Stimulated activated CD8-positive, alpha-beta memory T cell treated with anti-CD3 and anti-CD28 coated beads, Interleukin-4, amount 100 ng/mL, for 48 hours (primary cell): ENCODE measurements at regions not wholly inside any gene's neighbourhood (a gene's known extent, or its start where the extent isn't known, plus 50 kb on each side); places are given as distances from the start of the nearest gene placed in this dataset.

Experiments used
- DNase-seq: peaks from one replicate; pipeline ENCODE4 v3.0.0-alpha.2; 2020

DNA sequence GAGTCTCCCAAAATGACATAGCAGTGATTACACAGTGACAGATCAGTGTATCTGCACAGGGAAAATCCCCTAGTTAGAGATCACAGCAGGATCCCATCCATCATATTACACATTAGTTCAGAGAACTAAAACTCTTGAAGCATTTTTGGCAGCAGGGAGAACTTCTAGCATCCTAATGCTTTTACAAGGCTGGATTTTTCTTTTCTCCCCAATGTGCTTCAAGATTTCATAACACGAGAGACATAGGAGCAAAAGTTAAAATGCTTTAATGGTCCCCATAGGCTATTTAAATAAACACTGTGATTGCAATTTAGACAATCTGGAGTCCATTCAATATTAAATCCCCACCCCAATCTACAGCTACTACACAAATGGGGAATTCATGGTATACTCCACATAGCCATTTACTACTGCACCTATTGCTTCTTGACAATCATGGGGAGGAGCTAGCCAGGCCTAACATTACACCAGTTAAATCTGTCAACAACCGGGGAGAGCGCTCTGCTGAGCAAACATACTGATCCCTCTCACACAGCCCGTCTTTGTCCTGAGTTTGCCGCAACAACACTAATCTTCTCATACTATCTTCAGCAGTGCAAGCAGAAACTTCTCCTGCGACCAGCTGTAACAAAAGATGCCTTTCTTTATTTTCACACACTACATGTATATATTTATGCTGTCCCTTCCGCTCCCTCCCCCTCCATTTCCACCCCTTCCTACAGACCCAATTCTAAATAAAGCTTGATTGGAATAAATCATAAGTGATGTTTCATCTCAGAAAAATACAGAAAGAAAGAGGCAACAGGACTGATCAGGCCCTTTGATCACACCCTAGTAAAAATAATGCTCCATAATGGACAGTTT lies 120.3 kb upstream of the SOX5 start:
- no peak for DNase-seq

DNA sequence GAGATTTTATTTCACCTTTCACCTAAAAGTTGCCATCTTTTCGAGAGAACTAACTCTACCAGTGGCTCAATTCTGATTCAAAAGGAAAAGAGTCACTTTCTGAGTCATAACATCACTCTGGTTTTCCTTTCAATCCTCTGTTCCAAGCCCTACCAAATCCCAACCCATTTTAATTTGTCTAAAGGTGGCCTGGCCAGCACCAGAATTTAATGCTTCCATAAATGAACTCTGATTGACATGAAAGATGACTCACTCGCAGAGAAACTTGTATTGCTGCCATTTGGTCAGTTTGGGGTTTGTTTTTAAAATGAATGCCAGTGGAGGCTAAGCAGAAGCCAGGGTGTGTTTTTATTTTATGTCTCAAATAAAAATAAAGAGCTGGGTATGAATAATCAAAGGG lies 117.4 kb upstream of the SOX5 start:
- no peak for DNase-seq

DNA sequence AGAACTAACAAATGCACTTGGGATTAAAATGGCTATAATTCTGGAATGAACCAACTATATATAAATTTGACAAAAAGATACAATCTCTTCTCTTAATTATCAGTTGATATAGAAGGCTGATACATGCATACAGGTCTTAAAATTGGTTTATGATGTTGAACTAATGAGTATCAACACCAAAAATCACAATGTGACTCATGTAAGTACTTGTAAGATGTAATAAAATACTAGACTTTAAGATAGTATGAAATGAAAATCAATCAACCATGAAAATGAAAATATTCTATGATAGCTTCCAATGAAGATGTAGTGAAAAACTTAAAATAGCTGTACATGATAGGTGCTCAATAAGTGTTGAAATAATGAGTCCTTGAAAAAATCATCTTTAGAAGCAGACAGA lies 116.6 kb upstream of the SOX5 start:
- no peak for DNase-seq

DNA sequence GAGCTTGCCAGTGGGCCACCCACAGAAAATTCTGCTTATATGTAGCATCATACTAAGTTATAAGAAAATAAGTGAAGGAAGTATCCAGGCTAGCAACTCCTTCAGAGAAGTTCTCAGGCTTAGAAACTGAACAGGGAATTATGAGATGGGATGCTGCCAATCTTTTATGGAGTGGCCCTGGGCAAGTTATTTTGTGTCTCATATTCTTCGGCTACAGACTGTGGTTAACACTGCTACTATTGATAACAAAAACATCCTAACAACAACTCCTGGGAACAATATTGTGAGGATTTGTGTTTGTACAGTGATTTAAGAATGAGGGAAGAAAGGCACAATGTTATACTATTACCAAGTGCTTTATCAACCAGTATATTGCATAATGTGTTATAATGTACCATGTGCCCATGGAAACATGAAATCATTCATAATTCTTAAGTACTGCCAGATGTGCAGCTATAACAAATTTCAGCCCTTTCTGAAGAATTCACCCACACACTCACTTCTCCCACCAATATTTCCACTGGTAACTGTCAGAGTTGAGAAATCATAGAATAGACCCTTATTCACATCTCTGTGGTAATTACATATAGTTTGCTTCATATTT lies 113.3 kb upstream of the SOX5 start:
- no peak for DNase-seq

DNA sequence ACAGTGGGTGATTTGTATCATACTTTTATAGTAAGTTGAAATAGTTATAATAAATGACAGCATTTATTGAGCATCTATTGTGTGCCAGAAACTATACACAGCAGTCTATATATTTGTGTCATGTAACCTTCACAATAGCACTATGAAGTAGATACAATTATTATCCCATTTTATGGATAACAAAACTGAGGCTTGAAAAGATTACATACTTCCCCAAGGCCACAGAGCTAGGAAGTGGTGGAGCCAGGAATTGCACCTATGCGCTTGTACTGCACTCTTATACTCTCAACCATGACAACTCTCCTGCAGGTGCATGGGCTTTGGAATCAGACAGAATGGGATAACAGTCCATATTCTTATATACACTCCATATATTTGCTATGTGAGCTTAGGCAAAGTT lies 110.6 kb upstream of the SOX5 start:
- DNase-seq, result no peak

DNA sequence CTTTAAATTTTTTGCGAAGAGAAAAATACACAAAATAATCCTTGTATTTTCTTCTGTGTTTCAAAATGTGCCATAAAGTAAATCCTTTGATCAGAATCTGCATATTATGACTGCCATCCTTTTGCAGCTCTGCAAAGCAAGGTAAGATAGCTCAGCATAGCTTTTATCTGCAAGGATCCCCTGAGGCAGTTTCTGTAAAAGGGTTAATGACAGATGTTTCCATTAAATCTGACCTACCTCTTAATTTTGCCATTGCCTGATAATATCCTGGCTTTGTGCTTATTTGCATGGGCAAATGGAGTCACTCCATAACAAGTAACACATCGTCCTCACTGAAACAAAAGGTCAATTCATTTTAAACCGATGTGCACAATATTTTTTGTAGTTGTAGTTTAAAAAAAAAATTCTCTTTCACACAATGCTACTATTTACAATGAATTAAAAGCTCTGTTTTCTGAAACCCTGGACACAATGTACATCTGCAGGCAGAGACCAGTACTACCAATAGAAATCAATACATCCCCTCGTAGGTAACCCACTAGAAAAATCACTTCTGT lies 108.5 kb upstream of the SOX5 start:
- DNase-seq, result no peak

DNA sequence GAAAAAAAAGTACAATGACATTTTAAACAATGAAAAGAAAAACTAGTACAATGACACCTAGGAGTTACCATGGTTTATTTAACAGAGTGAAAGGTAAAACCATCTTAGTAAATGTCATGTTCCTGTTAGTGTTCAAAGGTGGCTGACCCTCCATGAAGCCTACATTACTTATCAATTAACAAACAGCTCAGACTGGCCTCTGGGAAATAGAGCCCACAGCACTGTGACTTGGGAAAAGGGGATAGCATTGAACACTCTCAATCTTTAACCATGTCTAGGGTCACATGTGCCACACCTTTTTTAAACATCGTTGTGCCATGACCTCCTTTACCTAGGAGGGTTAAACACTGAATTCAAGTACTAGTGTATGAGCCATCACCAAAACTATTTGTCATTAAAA lies 106.3 kb upstream of the SOX5 start:
- no peak for DNase-seq

DNA sequence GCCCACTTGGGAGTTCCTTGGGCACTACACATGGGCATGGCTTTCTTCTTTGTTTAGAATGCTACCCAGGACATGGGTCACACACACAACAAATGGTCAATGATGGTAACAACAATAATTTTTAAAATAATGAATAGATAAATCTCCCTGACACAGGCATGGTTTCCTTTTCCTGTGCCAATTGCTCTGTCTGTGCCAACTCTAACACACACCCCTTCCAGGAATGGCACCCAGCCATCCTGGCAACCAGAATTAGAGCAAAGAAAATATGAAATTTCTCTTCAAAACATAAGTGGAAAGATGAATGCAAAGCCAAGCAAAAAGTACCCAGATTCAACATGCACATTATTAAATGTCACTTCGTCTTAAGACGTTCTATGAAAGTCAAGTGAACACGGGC lies 104.9 kb upstream of the SOX5 start:
- DNase-seq, result no peak

DNA sequence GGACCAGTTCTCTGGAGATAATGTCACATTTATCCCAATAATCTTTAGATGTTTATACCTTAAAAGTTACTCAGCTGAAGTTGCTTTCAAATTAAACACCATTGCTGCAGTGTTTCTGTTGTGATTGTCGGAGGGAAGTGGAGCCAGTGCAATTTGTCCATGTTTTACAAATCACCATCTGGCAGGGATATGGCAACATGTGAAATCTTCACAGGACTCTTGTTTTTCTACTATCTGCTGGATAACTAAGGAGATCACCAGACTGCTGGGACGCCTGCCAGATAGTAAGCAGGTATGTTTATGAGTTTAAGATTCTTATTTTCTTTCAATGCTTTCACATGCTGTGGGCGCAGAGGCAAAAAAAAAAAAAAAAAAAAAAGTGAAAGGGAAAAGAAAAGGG lies 100.3 kb upstream of the SOX5 start:
- DNase-seq, result no peak

DNA sequence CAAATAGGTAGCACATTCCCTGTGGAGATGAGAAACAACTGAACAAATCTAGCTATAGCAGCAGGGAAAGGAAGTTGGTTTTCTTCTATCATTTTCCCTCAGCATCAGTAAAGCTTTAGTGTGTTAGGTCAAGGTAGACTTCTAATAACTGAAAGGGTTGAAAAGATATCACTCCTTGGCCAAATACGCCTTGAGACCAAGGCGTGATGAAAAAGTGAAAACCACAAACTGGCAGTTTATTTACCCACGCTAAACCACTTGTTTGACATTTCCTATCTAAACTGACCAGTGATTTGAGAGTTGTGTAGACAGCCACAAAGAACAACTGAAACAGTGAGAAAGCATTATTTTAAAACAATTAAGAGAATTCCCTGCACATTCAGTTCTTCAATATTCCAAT lies 99.6 kb upstream of the SOX5 start:
- DNase-seq, result no peak

DNA sequence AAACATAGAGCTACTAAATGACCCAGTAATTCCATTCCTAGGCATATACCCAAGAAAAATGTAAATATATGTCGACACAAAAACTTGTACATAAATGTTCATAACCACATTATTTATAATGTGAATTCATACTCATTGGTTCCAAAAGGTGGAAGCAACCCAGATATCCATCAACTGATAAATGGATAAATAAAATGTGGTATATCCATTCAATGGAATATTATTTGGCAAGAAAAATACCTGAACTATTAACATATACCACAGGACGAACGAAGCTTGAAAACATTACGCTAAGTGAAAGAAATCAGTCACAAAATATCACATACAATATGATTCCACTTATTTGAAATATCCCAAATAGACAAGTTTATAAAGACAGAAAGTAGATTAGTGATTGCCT lies 99.0 kb upstream of the SOX5 start:
- DNase-seq, result no peak

DNA sequence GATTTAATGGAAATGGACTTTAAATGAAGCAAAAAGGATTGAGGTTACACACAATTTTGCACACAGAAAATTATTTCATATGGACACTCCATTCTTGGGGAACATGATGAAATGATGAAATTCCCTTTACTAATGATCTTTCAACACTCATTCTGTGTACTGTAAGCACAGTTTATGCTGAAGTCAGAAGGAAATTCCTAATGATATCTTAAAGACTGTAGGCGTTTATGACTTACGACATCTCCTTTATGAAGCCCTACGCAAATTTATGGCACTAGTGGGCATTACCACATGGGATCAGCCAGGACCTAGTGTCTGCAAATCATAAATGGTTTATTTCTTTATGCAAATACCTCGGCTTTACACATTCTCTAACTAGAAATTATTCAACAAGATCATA lies 97.9 kb upstream of the SOX5 start:
- no peak for DNase-seq

DNA sequence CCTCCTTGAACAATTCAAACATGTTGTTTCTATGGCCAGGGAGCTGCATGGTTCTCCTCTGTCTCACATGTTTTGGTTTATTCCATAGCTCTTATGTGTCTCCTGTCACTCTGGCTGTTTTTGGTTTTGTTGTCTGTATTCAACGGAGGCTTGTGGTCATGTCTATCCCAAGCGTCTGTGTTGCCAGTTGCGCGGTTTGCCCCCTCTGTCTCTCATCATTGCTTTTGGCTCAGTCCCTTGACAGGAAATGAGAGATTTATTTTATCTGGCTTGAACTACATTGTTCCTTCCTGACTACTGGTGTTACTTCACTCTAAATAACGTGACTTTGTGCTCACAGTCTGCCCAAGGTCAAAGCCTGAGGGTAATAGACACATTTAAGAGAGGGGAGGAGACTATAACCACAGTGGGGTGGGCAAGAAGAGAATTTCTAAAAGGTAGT lies 96.4 kb upstream of the SOX5 start:
- DNase-seq, result no peak

DNA sequence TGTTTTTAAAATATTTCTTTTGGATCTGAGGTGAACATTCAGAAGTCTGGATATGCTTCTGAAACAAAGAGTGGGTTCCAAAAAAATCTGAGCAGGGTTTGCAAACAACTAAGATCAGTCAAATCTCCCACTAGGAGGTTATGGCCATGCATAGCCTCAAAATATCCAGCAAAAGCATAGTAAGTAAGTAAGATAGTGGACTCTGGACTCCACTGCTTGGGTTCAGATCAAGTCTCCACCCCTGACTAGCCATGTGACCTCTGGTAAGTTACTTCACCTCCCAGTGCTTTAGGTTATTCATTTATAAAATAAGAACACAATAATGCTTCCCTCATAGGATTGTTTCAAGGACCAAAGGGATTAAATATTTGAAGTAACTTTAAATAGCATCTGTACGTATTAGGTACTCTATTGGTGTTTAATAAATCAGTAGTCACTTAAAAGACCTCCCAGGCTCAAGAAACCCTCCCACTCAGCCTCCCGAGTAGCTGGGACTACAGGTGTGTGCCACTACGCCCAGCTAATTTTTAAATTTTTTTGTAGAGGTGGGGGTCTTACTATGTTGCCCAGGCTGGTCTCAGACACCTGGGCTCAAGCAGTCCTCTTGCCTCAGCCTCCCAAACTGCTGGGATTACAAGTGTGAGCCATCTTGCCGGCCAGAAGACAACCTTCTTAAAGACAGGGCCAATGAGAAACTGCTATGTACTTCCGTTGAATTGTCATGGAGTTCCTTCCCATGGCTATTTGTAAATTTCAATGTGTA lies 95.7 kb upstream of the SOX5 start:
- no peak for DNase-seq

DNA sequence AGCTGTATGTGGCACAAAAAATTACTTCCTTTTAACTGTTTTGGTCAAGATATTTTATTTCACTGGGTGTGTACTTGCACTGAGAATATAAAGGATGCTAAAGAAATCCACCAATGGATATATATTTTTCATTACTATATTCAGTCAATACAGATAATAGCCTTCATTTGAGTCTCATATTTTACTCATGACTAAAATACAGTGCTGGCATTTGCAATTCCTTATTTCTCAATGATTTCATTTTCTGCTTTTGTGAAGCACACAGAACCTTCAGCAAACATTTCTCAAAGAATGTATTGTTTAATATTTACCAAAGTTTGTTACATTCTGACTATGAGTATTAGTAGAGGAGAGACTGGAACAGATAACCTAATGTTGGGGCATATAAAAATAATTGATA lies 93.2 kb upstream of the SOX5 start:
- DNase-seq, result no peak

DNA sequence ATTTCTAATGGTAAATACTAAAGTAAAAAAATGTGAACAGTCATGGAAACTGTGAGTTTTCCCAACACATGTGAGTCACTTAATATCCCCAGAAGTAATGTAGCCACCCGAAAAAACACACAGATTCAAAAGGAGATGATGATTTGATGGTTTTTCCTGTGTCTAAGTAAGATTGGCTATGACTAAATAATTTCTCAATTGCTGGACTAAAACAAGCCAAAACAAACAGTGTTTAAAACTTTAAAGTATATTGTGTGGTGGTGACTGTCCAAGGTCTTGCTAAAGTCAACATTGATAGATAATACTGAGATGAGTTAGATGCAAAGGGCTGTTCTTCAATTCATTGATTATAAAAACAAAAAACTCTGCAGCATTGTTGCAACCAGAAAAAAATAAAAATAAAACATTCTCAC lies 89.6 kb upstream of the SOX5 start:
- no peak for DNase-seq

DNA sequence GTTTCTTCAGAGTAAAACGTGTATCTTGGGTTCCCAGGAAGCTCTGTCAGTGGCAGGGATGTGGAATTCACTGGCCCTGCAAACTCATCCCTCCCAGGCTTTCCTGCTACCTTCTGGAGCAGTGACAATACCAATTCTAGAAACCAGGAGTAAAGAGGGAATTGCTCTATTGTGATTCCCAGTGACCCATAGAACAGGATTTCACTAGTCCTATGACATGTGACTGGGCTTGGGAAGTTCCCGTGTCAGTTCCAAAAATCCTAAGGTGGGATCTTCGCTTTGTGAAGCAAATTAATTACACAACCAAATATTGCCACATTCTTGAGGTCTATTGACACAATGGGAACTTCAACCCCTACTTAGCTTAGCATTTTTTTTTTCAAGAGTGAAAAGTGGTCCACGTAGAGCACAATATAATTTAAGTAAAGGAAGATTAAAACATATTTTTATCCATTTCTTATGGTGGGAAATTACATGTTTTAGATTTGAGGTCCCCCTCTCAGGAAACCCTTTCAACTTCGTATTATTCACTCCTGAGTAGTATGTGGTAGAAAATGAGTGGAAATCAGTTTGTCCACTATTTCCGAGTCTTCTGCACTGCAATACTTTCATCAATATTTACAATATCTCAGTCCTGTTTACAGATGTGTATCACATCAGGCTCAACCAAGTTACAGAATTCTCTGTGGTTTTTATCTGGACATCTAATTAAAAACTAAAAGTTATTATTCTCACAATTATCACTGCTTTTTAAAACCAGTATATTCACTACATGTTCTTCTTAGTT lies 88.9 kb upstream of the SOX5 start:
- no peak for DNase-seq

DNA sequence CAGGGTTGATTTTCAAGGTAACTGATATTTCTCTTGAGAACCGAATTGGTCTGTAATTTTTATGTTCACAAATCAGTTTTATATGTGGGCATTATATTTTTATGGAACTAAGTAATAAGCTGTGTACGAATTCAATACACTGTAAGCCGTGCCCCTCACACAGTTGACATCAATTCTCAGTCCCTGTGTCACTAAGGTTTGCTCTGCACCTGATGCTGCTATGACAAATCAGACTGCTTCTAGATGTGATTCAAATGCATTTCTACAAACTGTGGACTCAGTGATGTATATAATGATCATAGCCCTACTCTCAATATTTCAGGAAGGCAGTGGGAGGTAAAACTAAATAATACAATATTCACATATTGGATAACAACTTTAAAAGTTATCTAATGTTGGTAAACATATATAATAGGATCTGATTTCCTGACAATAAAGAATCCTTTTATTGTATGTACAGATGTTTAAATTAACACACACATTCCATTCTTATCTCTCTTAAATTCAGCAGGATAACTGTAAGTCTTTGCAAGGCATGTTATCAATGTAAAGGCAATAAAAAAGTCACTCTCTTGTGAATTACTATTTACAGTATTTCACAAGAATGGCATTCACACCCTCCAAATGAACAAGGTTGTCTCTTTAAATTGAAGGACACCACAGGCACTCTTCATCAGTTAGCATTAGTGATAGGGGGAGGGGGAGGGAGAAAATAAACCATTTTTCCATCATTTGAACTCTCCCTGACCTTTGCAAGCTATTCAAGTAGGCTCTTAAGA lies 87.2 kb upstream of the SOX5 start:
- no peak for DNase-seq

DNA sequence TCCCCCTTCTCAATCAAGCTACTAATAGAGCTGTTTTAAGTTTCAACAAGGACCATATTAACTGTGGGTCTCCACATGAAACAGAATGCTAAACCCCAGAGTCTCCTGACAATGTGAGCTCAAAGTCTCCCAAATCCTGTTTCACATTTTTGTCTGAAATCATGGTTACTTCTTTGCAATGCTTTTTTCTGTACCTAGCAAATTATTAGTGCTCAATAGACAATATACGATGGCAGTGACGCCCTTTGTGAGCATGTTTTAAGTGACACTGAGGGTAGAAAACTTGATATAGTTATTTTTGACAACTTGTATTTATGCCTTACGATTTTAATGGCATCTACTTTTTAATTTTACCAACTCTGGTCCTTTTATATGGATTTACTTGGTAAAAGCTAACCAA lies 85.4 kb upstream of the SOX5 start:
- DNase-seq, result no peak

DNA sequence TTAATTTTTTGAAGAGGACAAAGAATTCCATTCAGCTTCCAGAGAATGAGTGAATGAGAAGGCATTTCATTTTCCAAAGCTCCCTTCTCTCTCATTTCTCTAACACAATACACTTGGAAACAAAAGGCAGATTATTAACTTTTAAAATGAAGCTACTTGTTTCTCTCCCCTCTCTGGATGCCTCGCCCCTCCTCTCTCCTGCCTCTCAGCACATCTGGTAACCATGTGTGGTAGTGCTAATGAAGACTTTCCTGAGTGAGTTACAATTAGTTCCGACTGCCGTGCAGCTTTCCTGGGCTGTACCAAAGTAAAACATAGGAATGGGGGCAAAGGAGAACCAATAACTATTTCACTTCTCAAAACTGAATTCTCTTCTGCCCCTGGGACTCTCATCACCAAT lies 84.7 kb upstream of the SOX5 start:
- DNase-seq, result no peak

DNA sequence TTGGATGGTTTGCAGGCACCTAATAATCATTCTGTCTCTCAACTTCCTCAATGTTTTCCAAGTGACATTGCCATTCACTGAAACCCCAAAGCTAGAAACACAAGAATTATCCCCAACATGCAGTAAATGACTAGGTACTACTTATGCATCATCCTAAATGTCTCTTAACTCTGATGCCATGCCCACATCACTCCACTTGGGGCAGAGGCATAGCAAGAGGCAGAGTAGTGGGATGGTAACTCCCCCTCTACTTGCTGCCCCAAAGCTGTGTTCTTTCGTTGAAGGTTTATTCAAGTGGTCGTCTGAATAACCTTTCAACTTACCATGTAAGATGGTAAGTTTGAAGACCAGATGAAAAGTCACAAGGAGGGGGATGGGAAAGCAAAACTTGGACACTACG lies 77.9 kb upstream of the SOX5 start:
- DNase-seq, result no peak

DNA sequence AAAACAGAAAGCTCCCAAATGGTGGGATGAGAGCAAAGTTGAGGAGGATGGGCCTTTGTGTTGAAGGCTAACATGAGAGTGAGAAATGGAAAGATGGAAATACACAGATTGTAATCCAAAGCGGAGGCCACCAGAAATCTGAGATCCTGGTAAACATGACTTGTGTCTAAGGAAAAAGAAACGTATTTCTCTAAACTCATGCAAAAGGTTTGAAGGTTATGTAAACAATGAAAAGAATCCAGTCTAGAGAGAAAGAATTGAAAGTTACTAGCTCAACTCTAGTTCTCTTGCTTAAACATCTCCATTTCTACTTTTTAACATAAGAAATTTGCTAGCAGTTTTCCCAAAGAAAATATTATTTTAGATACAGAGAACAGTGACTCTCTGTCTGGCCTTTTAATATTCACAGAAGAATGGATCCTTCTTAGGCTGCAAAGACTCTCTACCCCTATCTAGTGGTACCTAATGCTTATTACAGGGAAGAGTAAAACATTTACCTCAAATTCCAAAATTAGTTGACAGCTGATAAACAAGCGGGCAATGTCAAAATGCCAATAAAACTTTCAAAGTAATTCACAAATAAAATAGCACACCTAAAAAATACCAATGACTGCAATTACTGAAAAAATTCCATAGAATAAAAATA lies 75.8 kb upstream of the SOX5 start:
- DNase-seq, result no peak
